A549 (cell line): ENCODE measurements at regions not wholly inside any gene's neighbourhood (a gene's known extent, or its start where the extent isn't known, plus 50 kb on each side); places are given as distances from the start of the nearest gene placed in this dataset.

Source experiments
- ATAC-seq, 2 experiments: fragments of 200-7000 bp in 1 of 2; fragments of >200 bp in 1 of 2; cut with Nextera tagmentation in 1 of 2; cut with Tn5 transposase in 1 of 2; 3 replicates each; pipeline versions ENCODE4 v1.8.0 to v1.9.1; 2018 to 2020; ENCODE audit warnings: mild to moderate bottlenecking in 1 of 2, moderate library complexity in 1 of 2
- CTCF ChIA-PET: fragments of 300-600 bp; sonication (Branson Sonifier 250); formaldehyde crosslinking; extraction: SDS; loops from one replicate; lab custom pipeline; 2021; ENCODE audit warnings: antibody characterized with exemption, inconsistent platforms; lab: Yijun Ruan, JAX
- POLR2A ChIA-PET: fragments of 350-600 bp; formaldehyde crosslinking; extraction: SDS; loops from one replicate; lab custom pipeline; 2021; ENCODE audit warnings: antibody characterized with exemption, inconsistent platforms; lab: Yijun Ruan, JAX
- DNase-seq, 2 experiments: peaks; one replicate each; pipeline versions ENCODE4 v3.0.0 to v3.0.0-alpha.2; 2011 to 2016; ENCODE audit warnings: low read depth in 1 of 2, low spot score in 1 of 2
- FAIRE-seq: peaks from 2 replicates; lab custom pipeline; 2011; peaks lifted over from hg19 to GRCh38; lab: Jason Lieb, UNC
- H3K27ac ChIP-seq, 2 experiments: fragments of >200 bp; sonication (Bioruptor Twin); formaldehyde crosslinking; 3 replicates each; pipeline ENCODE4 v1.5.1; 2016 to 2017
- H3K4me1 ChIP-seq: fragments of >200 bp; sonication (Bioruptor Twin); formaldehyde crosslinking; 3 replicates; pipeline ENCODE4 v1.6.1; 2016
- H3K4me2 ChIP-seq: fragments of >200 bp; sonication (Bioruptor Twin); formaldehyde crosslinking; 3 replicates; pipeline ENCODE4 v1.6.1; 2016
- H3K4me3 ChIP-seq: fragments of >200 bp; sonication (Bioruptor Twin); formaldehyde crosslinking; 3 replicates; pipeline ENCODE4 v1.5.1; 2016
- H3K9me3 ChIP-seq: fragments of >200 bp; sonication (Bioruptor Twin); formaldehyde crosslinking; 3 replicates; pipeline ENCODE4 v1.6.1; 2016
- CBX8 ChIP-seq: fragments of 200-600 bp; sonication (generic); IDR thresholded peaks from 2 replicates; pipeline ENCODE4 v1.6.1; 2016
- CEBPB ChIP-seq, 2 experiments: fragments of >200 bp in 1 of 2; sonication (Bioruptor Twin) in 1 of 2; formaldehyde crosslinking in 1 of 2; IDR thresholded peaks; 2 replicates each; pipeline ENCODE4 v1.6.1; 2012 to 2016
- CHD4 ChIP-seq: fragments of 200-600 bp; sonication (generic); IDR thresholded peaks from 2 replicates; pipeline ENCODE4 v1.6.1; 2016; ENCODE audit warnings: antibody characterized with exemption, mild to moderate bottlenecking, borderline replicate concordance
- KDM5A ChIP-seq: fragments of 200-600 bp; sonication (generic); IDR thresholded peaks from 2 replicates; pipeline ENCODE4 v1.6.1; 2016; ENCODE audit warnings: antibody characterized with exemption, mild to moderate bottlenecking
- NFE2L2 ChIP-seq: fragments of 150-350 bp; conservative IDR thresholded peaks from 2 replicates; pipeline ENCODE4 v1.6.1; 2014; ENCODE audit warnings: low read length
- RAD21 ChIP-seq, 2 experiments: fragments of >200 bp in 1 of 2; sonication (Bioruptor Twin) in 1 of 2; formaldehyde crosslinking in 1 of 2; IDR thresholded peaks in 1 of 2; conservative IDR thresholded peaks in 1 of 2; 2 replicates in 1 of 2; 3 replicates in 1 of 2; pipeline ENCODE4 v1.6.1; 2012 to 2018; ENCODE audit warnings: inconsistent platforms in 1 of 2
- RCOR1 ChIP-seq: fragments of 150-350 bp; IDR thresholded peaks from 2 replicates; pipeline ENCODE4 v1.6.1; 2014; ENCODE audit warnings: antibody characterized with exemption, low read length, low read depth
- SMC3 ChIP-seq: fragments of >200 bp; sonication (Bioruptor Twin); formaldehyde crosslinking; IDR thresholded peaks from 3 replicates; pipeline ENCODE4 v1.6.1; 2018; ENCODE audit warnings: inconsistent platforms
- ZFP36 ChIP-seq: fragments of 450-650 bp; IDR thresholded peaks from 2 replicates; pipeline ENCODE4 v1.6.1; 2014; ENCODE audit warnings: borderline replicate concordance; ENCODE audit not compliant: partially characterized antibody
- WGBS: methylation state at CpG from one replicate; pipeline ENCODE4 v1.1.6; 2017; ENCODE audit errors: missing lambda C conversion rate; 5-methylcytosine and 5-hydroxymethylcytosine counted together
- TF ChIP-seq, protein P1 (sequence below): fragments of 150-350 bp; IDR thresholded peaks from 2 replicates; pipeline ENCODE4 v1.6.1; 2014; ENCODE audit warnings: low read depth, mild to moderate bottlenecking, low read length
- TF ChIP-seq, protein P2 (sequence below): IDR thresholded peaks from 2 replicates; pipeline ENCODE4 v1.6.1; 2012
- TF ChIP-seq, protein P3 (sequence below): fragments of 250-450 bp; sonication (Bioruptor Pico); IDR thresholded peaks from 2 replicates; pipeline ENCODE4 v1.5.0; 2020; ENCODE audit warnings: low read depth, mild to moderate bottlenecking, moderate library complexity
- TF ChIP-seq, protein P4 (sequence below): fragments of >200 bp; sonication (Bioruptor Twin); formaldehyde crosslinking; IDR thresholded peaks from 2 replicates; pipeline ENCODE4 v1.6.1; 2016
- TF ChIP-seq, protein P5 (sequence below): fragments of >200 bp; sonication (Bioruptor Twin); formaldehyde crosslinking; IDR thresholded peaks from 3 replicates; pipeline ENCODE4 v1.5.1; 2016
- TF ChIP-seq, protein P6 (sequence below): fragments of 200-600 bp; sonication (generic); IDR thresholded peaks from 2 replicates; pipeline ENCODE4 v1.6.1; 2016; ENCODE audit warnings: antibody characterized with exemption, mild to moderate bottlenecking, moderate library complexity

DNA sequence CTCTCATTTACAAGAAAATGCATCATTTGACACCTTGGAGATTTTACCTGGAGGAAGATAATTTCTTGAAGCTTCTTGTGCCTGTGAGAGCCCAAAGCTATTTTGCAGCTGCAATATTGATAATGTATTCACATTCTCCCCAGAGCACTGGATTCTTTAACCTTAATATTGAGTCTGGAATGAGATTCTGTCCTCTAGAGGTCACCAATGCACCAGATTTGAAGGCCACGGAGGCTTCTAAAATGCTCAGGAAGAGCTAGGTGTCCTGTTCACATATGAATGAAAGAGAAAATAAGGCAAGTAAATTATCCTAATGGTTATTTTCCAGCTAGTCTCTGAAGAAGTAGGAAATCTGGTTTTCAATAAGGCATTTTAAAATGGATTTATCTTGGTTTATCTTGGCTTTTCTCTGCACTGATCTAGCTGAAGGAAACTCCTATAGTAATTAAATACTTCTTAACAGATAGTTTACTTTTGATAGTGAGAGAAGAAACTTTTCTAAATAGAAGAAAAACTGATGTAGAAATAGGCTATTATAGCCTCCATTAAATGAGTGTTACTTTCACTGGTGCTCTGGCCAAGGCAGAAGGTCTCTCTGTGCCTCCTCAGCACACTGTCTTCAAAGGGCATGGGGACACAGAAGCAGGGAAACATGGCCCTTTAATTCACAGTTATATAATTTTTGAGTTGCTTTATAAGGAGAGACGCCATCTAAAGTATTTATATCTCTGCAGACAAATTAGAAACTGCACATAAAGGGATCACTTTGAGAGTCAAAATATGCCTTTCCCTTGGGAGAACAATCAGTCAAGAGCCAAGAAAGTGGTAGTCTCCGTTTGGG, 297.0 kb upstream of the ACTBL2 start:
- POLR2A ChIA-PET = interaction anchor here (0.6 to 3.0 kb wide), 9 partner anchors 108 to 680 kb away, joined by 3 to 35 read pairs (median 3); partner anchors contain the start of gene PLK2
- peak overlapping the region; percentile 29 to 74; a peak in 5 of 6 replicates for H3K27ac ChIP-seq
- WGBS = 47% methylated on average over 3 of the region's 3 CpGs

More for the DNA sequence above, 297.0 kb upstream of the ACTBL2 start:
- H3K4me3 ChIP-seq = no peak overlapping the region
- DNase-seq (peak; percentile 35 to 73), ATAC-seq (peak; percentile 72 to 90; a peak in 4 of 6 replicates), FAIRE-seq (peak; percentile 43)
- H3K4me1 ChIP-seq = peaks cover 53% of the 10 kb centered on the region
- H3K4me2 ChIP-seq = peak overlapping the region; percentile 2; the same call in 1 of the 3 replicates
- CTCF ChIA-PET = interaction anchor here (0.6 to 11.0 kb wide), 84 partner anchors 8 to 1070 kb away, joined by 3 to 149 read pairs (median 5); partner anchors contain the start of gene PLK2
- H3K9me3 ChIP-seq = no peaks in the 10 kb centered on the region
- TF ChIP-seq, protein P1, sequence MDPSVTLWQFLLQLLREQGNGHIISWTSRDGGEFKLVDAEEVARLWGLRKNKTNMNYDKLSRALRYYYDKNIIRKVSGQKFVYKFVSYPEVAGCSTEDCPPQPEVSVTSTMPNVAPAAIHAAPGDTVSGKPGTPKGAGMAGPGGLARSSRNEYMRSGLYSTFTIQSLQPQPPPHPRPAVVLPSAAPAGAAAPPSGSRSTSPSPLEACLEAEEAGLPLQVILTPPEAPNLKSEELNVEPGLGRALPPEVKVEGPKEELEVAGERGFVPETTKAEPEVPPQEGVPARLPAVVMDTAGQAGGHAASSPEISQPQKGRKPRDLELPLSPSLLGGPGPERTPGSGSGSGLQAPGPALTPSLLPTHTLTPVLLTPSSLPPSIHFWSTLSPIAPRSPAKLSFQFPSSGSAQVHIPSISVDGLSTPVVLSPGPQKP = no peak
- TF ChIP-seq CEBPB (IDR thresholded peaks at IDR 0.05) (no peak), CHD4 (no peak), ZFP36 (no peak), RCOR1 (no peak), RAD21 (conservative IDR thresholded peaks at IDR 0.05 in 1 of 2, IDR thresholded peaks at IDR 0.05 in 1 of 2) (peak; percentile 96), CBX8 (no peak), SMC3 (peak; percentile 95), NFE2L2 (no peak), KDM5A (no peak)
- TF ChIP-seq, protein P2, sequence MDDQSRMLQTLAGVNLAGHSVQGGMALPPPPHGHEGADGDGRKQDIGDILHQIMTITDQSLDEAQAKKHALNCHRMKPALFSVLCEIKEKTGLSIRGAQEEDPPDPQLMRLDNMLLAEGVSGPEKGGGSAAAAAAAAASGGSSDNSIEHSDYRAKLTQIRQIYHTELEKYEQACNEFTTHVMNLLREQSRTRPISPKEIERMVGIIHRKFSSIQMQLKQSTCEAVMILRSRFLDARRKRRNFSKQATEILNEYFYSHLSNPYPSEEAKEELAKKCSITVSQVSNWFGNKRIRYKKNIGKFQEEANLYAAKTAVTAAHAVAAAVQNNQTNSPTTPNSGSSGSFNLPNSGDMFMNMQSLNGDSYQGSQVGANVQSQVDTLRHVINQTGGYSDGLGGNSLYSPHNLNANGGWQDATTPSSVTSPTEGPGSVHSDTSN = no peak
- TF ChIP-seq, protein P3, sequence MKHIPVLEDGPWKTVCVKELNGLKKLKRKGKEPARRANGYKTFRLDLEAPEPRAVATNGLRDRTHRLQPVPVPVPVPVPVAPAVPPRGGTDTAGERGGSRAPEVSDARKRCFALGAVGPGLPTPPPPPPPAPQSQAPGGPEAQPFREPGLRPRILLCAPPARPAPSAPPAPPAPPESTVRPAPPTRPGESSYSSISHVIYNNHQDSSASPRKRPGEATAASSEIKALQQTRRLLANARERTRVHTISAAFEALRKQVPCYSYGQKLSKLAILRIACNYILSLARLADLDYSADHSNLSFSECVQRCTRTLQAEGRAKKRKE (CRISPR knock-in tag) = no peak
- TF ChIP-seq, protein P4, sequence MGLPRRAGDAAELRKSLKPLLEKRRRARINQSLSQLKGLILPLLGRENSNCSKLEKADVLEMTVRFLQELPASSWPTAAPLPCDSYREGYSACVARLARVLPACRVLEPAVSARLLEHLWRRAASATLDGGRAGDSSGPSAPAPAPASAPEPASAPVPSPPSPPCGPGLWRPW = no peak
- TF ChIP-seq, protein P5, sequence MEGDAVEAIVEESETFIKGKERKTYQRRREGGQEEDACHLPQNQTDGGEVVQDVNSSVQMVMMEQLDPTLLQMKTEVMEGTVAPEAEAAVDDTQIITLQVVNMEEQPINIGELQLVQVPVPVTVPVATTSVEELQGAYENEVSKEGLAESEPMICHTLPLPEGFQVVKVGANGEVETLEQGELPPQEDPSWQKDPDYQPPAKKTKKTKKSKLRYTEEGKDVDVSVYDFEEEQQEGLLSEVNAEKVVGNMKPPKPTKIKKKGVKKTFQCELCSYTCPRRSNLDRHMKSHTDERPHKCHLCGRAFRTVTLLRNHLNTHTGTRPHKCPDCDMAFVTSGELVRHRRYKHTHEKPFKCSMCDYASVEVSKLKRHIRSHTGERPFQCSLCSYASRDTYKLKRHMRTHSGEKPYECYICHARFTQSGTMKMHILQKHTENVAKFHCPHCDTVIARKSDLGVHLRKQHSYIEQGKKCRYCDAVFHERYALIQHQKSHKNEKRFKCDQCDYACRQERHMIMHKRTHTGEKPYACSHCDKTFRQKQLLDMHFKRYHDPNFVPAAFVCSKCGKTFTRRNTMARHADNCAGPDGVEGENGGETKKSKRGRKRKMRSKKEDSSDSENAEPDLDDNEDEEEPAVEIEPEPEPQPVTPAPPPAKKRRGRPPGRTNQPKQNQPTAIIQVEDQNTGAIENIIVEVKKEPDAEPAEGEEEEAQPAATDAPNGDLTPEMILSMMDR = peak; percentile 89
- TF ChIP-seq, protein P6, sequence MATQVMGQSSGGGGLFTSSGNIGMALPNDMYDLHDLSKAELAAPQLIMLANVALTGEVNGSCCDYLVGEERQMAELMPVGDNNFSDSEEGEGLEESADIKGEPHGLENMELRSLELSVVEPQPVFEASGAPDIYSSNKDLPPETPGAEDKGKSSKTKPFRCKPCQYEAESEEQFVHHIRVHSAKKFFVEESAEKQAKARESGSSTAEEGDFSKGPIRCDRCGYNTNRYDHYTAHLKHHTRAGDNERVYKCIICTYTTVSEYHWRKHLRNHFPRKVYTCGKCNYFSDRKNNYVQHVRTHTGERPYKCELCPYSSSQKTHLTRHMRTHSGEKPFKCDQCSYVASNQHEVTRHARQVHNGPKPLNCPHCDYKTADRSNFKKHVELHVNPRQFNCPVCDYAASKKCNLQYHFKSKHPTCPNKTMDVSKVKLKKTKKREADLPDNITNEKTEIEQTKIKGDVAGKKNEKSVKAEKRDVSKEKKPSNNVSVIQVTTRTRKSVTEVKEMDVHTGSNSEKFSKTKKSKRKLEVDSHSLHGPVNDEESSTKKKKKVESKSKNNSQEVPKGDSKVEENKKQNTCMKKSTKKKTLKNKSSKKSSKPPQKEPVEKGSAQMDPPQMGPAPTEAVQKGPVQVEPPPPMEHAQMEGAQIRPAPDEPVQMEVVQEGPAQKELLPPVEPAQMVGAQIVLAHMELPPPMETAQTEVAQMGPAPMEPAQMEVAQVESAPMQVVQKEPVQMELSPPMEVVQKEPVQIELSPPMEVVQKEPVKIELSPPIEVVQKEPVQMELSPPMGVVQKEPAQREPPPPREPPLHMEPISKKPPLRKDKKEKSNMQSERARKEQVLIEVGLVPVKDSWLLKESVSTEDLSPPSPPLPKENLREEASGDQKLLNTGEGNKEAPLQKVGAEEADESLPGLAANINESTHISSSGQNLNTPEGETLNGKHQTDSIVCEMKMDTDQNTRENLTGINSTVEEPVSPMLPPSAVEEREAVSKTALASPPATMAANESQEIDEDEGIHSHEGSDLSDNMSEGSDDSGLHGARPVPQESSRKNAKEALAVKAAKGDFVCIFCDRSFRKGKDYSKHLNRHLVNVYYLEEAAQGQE = no peak
